CD4-positive, CD25-positive, alpha-beta regulatory T cell (primary cell): ENCODE measurements at regions not wholly inside any gene's neighbourhood (a gene's known extent, or its start where the extent isn't known, plus 50 kb on each side); places are given as distances from the start of the nearest gene placed in this dataset.

ENCODE experiments used
- ATAC-seq, 2 donors: fragments of 150-1000 bp; cut with Tn5 transposase; one replicate each; pipeline ENCODE4 v1.10.0; 2021; ENCODE audit warnings: low read depth in 2 of 2, moderate number of reproducible peaks in 2 of 2, moderate library complexity in 1 of 2
- DNase-seq, 3 donors: peaks; one replicate each; pipeline versions ENCODE4 v3.0.0 to v3.0.0-alpha.2; 2012 to 2022; ENCODE audit warnings: mixed read lengths in 1 of 3
- H3K27ac ChIP-seq: one replicate; pipeline ENCODE4 v1.7.0; 2013; ENCODE audit warnings: mild to moderate bottlenecking, low read length; ENCODE audit not compliant: insufficient read depth, poor library complexity, severe bottlenecking
- H3K27me3 ChIP-seq: one replicate; pipeline ENCODE4 v1.7.0; 2013; ENCODE audit warnings: low read length; ENCODE audit not compliant: control insufficient read depth, insufficient read depth
- H3K36me3 ChIP-seq: one replicate; pipeline ENCODE4 v1.7.0; 2013; ENCODE audit warnings: mild to moderate bottlenecking, low read length, moderate library complexity; ENCODE audit not compliant: control insufficient read depth, insufficient read depth
- H3K4me1 ChIP-seq: 2 replicates; pipeline ENCODE4 v1.7.0; 2013; ENCODE audit warnings: mild to moderate bottlenecking, low read length; ENCODE audit not compliant: insufficient read depth, control insufficient read depth, poor library complexity, severe bottlenecking
- H3K4me3 ChIP-seq: one replicate; pipeline ENCODE4 v1.7.0; 2013; ENCODE audit warnings: low read depth, mild to moderate bottlenecking, low read length, moderate library complexity
- H3K9me3 ChIP-seq, 2 experiments: 1 replicate in 1 of 2; 2 replicates in 1 of 2; pipeline ENCODE4 v1.7.0; 2013; ENCODE audit warnings: low read length in 2 of 2, mild to moderate bottlenecking in 1 of 2, moderate library complexity in 1 of 2; ENCODE audit not compliant: control insufficient read depth in 2 of 2
- H3K27ac Mint-ChIP-seq, 3 donors: one replicate each; pipeline ENCODE4 v1.8.0; 2020 to 2022; ENCODE audit warnings: mild to moderate bottlenecking in 3 of 3, mixed read lengths in 3 of 3, moderate library complexity in 2 of 3
- H3K27me3 Mint-ChIP-seq: one replicate; pipeline ENCODE4 v1.8.0; 2022; ENCODE audit warnings: mild to moderate bottlenecking, mixed read lengths
- H3K36me3 Mint-ChIP-seq: one replicate; pipeline ENCODE4 v1.8.0; 2020; ENCODE audit warnings: mixed read lengths
- H3K4me1 Mint-ChIP-seq, 4 donors: one replicate each; pipeline ENCODE4 v1.8.0; 2020 to 2022; ENCODE audit warnings: mixed read lengths in 4 of 4, mild to moderate bottlenecking in 1 of 4
- H3K4me3 Mint-ChIP-seq, 4 donors: one replicate each; pipeline ENCODE4 v1.8.0; 2020 to 2022; ENCODE audit warnings: mild to moderate bottlenecking in 4 of 4, mixed read lengths in 4 of 4, moderate library complexity in 3 of 4
- H3K9me3 Mint-ChIP-seq, 7 donors: one replicate each; pipeline ENCODE4 v1.8.0; 2020 to 2022; ENCODE audit warnings: mixed read lengths in 7 of 7, mild to moderate bottlenecking in 3 of 7, moderate library complexity in 2 of 7

DNA sequence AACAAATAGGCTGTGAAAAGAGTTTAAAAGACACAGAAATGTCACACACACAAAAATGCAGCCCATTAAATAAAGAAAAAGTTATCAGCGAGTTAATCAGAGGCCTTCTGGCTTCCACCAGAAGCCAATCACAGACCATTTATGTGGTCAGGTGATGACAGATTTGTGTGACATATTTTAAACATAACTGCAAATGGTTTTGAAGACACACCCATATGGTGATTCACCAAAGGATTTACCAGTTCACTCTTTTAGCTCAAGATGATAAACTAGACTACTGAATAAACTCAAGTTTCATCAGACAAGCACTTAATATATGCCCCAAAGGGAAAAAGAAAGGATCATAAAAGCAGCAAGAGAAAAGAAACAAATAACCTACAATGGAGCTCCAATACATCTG is 181.2 kb downstream of the SPANXN4 start:
- H3K9me3 Mint-ChIP-seq: peaks cover 0 to 7% (median 0%) of the 10 kb centered on the region in 7 donors
- DNase-seq (no peak), ATAC-seq (no peak)
- Histone ChIP-seq H3K4me3 (no peak overlapping the region), H3K27me3 (no peaks in the 10 kb centered on the region), H3K9me3 (no peaks in the 10 kb centered on the region), H3K4me1 (no peaks in the 10 kb centered on the region), H3K27ac (no peak overlapping the region), H3K36me3 (no peaks in the 10 kb centered on the region)
- no peaks in the 10 kb centered on the region for H3K36me3 Mint-ChIP-seq
- H3K4me3 Mint-ChIP-seq: no peak overlapping the region
- H3K4me1 Mint-ChIP-seq: no peaks in the 10 kb centered on the region
- H3K27me3 Mint-ChIP-seq: no peaks in the 10 kb centered on the region
- H3K27ac Mint-ChIP-seq: no peak overlapping the region

DNA sequence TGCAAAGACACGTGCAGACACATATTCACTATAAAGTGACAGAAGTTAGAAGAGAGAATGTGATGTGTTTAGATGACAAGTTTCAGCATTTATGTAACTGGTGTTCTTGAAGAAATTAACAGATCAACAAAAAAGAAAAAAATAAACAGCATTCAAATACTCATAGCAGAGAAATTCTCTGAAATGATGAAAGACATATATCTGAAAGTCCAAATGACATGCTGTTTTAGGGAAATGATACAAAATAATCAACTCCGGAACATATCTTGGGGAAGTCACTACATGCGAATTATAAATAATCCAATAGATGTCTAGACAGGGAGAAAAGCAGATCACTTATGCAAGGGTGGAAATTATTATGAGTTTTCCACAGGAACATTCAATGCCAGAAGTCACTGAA is 146.0 kb downstream of the SPANXN4 start:
- Histone ChIP-seq H3K9me3 (no peaks in the 10 kb centered on the region), H3K27ac (no peak overlapping the region), H3K36me3 (no peaks in the 10 kb centered on the region), H3K27me3 (no peaks in the 10 kb centered on the region), H3K4me3 (no peak overlapping the region), H3K4me1 (no peaks in the 10 kb centered on the region)
- H3K4me3 Mint-ChIP-seq: no peak overlapping the region
- H3K36me3 Mint-ChIP-seq: no peaks in the 10 kb centered on the region
- ATAC-seq: no peak
- peaks cover 0 to 12% (median 3%) of the 10 kb centered on the region in 7 donors for H3K9me3 Mint-ChIP-seq
- no peaks in the 10 kb centered on the region for H3K4me1 Mint-ChIP-seq
- no peak overlapping the region for H3K27ac Mint-ChIP-seq
- no peak for DNase-seq
- H3K27me3 Mint-ChIP-seq: no peaks in the 10 kb centered on the region

- H3K27me3 ChIP-seq: no peaks in the 10 kb centered on the region
- ATAC-seq (no peak), DNase-seq (no peak)
- Mint-ChIP-seq H3K36me3 (no peaks in the 10 kb centered on the region), H3K27me3 (no peaks in the 10 kb centered on the region), H3K9me3 (peaks cover 0 to 9% (median 0%) of the 10 kb centered on the region in 7 donors), H3K4me3 (no peak overlapping the region), H3K4me1 (no peaks in the 10 kb centered on the region), H3K27ac (no peak overlapping the region)
- no peak overlapping the region for H3K27ac ChIP-seq
- H3K4me3 ChIP-seq: no peak overlapping the region
- peaks cover 0 to 2% of the 10 kb centered on the region in 2 experiments for H3K9me3 ChIP-seq
- H3K4me1 ChIP-seq: no peaks in the 10 kb centered on the region
- no peaks in the 10 kb centered on the region for H3K36me3 ChIP-seq
These were observed 140.1 kb downstream of the SPANXN4 start for GRCh38 chrX:143165778-143166177.

GRCh38 chrX:143139681-143140080 is 114.0 kb downstream of the SPANXN4 start:
- H3K36me3 Mint-ChIP-seq: no peaks in the 10 kb centered on the region
- DNase-seq: no peak
- H3K27me3 ChIP-seq: no peaks in the 10 kb centered on the region

GRCh38 chrX:143121477-143121876 is 95.7 kb downstream of the SPANXN4 start:
- no peak overlapping the region for H3K27ac Mint-ChIP-seq
- H3K9me3 ChIP-seq: no peaks in the 10 kb centered on the region

More at GRCh38 chrX:143139681-143140080, 114.0 kb downstream of the SPANXN4 start:
- Mint-ChIP-seq H3K27ac (no peak overlapping the region), H3K4me3 (no peak overlapping the region), H3K27me3 (no peaks in the 10 kb centered on the region), H3K4me1 (no peaks in the 10 kb centered on the region), H3K9me3 (peaks cover 0 to 2% (median 0%) of the 10 kb centered on the region in 7 donors)
- no peak for ATAC-seq
- Histone ChIP-seq H3K27ac (no peak overlapping the region), H3K4me1 (no peaks in the 10 kb centered on the region), H3K9me3 (no peaks in the 10 kb centered on the region), H3K36me3 (no peaks in the 10 kb centered on the region), H3K4me3 (no peak overlapping the region)

DNA sequence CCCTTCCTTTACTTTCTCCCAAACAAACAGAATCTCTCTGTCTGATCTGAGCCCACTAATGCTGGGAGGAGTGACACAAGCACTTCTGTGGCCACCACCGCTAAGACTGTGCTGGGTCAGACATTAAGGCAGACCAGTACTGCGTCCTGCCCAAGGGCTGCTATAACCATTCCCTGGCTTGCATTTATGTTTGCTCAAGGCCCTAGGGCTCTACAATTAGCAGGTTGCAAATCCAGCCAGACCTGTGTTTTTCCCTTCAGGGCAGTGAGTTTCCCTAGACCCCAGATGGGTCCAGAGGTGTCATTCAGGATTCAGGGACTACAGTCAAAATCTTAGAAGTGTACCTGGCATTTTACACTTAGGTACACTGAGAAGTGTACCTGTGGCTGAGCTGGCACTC is 89.7 kb downstream of the SPANXN4 start:
- no peak for ATAC-seq
- Mint-ChIP-seq H3K36me3 (no peaks in the 10 kb centered on the region), H3K4me1 (no peaks in the 10 kb centered on the region), H3K27ac (no peak overlapping the region), H3K4me3 (no peak overlapping the region), H3K27me3 (no peaks in the 10 kb centered on the region), H3K9me3 (peaks cover 0 to 11% (median 0%) of the 10 kb centered on the region in 7 donors)
- DNase-seq: no peak
- peaks cover 0 to 1% of the 10 kb centered on the region in 2 experiments for H3K9me3 ChIP-seq
- H3K27ac ChIP-seq: no peak overlapping the region
- H3K27me3 ChIP-seq: no peaks in the 10 kb centered on the region
- H3K4me3 ChIP-seq: no peak overlapping the region
- H3K4me1 ChIP-seq: no peaks in the 10 kb centered on the region
- H3K36me3 ChIP-seq: no peaks in the 10 kb centered on the region

More at GRCh38 chrX:143121477-143121876, 95.7 kb downstream of the SPANXN4 start:
- no peaks in the 10 kb centered on the region for H3K36me3 Mint-ChIP-seq
- no peak for ATAC-seq
- Histone ChIP-seq H3K27ac (no peak overlapping the region), H3K4me1 (no peaks in the 10 kb centered on the region), H3K36me3 (no peaks in the 10 kb centered on the region), H3K4me3 (no peak overlapping the region), H3K27me3 (no peaks in the 10 kb centered on the region)
- peaks cover 0 to 2% (median 0%) of the 10 kb centered on the region in 4 donors for H3K4me1 Mint-ChIP-seq
- no peak for DNase-seq
- no peak overlapping the region for H3K4me3 Mint-ChIP-seq
- peaks cover 0 to 8% (median 2%) of the 10 kb centered on the region in 7 donors for H3K9me3 Mint-ChIP-seq
- no peaks in the 10 kb centered on the region for H3K27me3 Mint-ChIP-seq

- Mint-ChIP-seq H3K9me3 (peaks cover 0 to 7% (median 4%) of the 10 kb centered on the region in 7 donors), H3K4me1 (no peaks in the 10 kb centered on the region), H3K36me3 (no peaks in the 10 kb centered on the region), H3K27ac (no peak overlapping the region), H3K4me3 (no peak overlapping the region), H3K27me3 (no peaks in the 10 kb centered on the region)
- H3K4me3 ChIP-seq: no peak overlapping the region
- ATAC-seq: no peak
- no peaks in the 10 kb centered on the region for H3K4me1 ChIP-seq
- peaks cover 0 to 8% of the 10 kb centered on the region in 2 experiments for H3K9me3 ChIP-seq
- no peaks in the 10 kb centered on the region for H3K27me3 ChIP-seq
- no peak overlapping the region for H3K27ac ChIP-seq
- no peaks in the 10 kb centered on the region for H3K36me3 ChIP-seq
- no peak for DNase-seq
These were observed 70.1 kb downstream of the SPANXN4 start for GRCh38 chrX:143095816-143096215.

DNA sequence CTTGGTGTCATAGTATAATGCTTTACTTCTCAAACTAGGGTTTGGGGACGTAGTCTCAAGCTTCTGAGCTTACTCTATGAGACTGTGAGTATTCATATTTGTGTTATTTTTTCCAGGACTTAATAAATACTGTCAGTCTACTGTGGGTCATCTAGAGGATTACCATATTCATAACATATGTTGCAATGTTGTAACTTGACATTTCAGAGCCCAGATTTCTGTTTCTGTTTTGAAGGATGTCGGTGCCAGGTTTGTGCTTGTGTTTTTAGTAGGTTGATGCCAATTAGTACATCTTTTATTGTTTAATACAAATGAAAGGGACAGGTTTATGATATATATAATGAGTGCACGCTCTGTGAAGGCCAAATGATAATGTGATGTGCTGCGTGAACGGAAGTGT is 69.6 kb downstream of the SPANXN4 start:
- H3K36me3 Mint-ChIP-seq: no peaks in the 10 kb centered on the region
- no peak for DNase-seq
- Histone ChIP-seq H3K27me3 (no peaks in the 10 kb centered on the region), H3K4me3 (no peak overlapping the region), H3K4me1 (no peaks in the 10 kb centered on the region), H3K27ac (no peak overlapping the region), H3K36me3 (no peaks in the 10 kb centered on the region), H3K9me3 (peaks cover 0 to 10% of the 10 kb centered on the region in 2 experiments)
- no peaks in the 10 kb centered on the region for H3K4me1 Mint-ChIP-seq
- no peaks in the 10 kb centered on the region for H3K27me3 Mint-ChIP-seq
- ATAC-seq: no peak
- H3K9me3 Mint-ChIP-seq: peaks cover 0 to 7% (median 4%) of the 10 kb centered on the region in 7 donors
- H3K4me3 Mint-ChIP-seq: no peak overlapping the region
- H3K27ac Mint-ChIP-seq: peak overlapping the region in 1 of 3 donors; percentile 43
